Chondrocyte (in vitro differentiated cells): ENCODE measurements at regions not wholly inside any gene's neighbourhood (a gene's known extent, or its start where the extent isn't known, plus 50 kb on each side); places are given as distances from the start of the nearest gene placed in this dataset.

Experiments
- DNase-seq: peaks from one replicate; pipeline ENCODE4 v3.0.0; 2021; ENCODE audit warnings: mixed read lengths, low spot score
- H3K27ac Mint-ChIP-seq: one replicate; pipeline ENCODE4 v1.8.0; 2021; ENCODE audit warnings: mild to moderate bottlenecking, moderate library complexity, mixed read lengths; ENCODE audit not compliant: unreplicated experiment
- H3K27me3 Mint-ChIP-seq: 2 replicates; pipeline ENCODE4 v1.8.0; 2021; ENCODE audit warnings: low read depth, mixed read lengths
- H3K36me3 Mint-ChIP-seq: 2 replicates; pipeline ENCODE4 v1.8.0; 2021; ENCODE audit warnings: low read depth, mixed read lengths
- H3K4me1 Mint-ChIP-seq: 2 replicates; pipeline ENCODE4 v1.8.0; 2021; ENCODE audit warnings: low read depth, mild to moderate bottlenecking, mixed read lengths
- H3K4me3 Mint-ChIP-seq: one replicate; pipeline ENCODE4 v1.8.0; 2021; ENCODE audit warnings: mild to moderate bottlenecking, moderate library complexity, mixed read lengths; ENCODE audit not compliant: unreplicated experiment
- H3K9me3 Mint-ChIP-seq: 2 replicates; pipeline ENCODE4 v1.8.0; 2021; ENCODE audit warnings: low read depth, mixed read lengths
- TF ChIP-seq, protein P1 (sequence below): fragments of 200-600 bp; sonication (generic); IDR thresholded peaks from 2 replicates; pipeline ENCODE4 v1.5.0; 2021; ENCODE audit warnings: antibody characterized with exemption, mild to moderate bottlenecking, moderate library complexity

DNA sequence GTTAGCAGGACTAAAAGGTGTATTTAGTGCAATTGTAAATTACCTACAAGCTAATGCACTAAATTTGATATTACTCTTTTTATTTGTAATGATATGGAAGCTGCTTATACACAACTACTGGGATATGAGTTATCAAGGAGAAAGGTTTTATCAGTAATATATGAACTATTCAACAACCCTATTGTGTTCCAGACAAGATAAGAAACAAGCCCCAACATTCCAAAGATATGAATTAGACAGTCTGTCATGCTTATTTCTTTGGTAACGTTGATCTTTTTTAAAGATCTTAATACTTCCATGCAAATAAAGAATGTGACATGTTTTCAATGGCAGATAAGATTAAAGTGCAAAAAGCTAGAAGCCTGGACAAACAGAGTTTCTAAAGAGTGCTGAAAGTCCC lies 314.0 kb upstream of the THBS1 start:
- Mint-ChIP-seq H3K9me3 (no peaks in the 10 kb centered on the region), H3K27me3 (no peaks in the 10 kb centered on the region), H3K4me3 (no peak overlapping the region), H3K36me3 (no peaks in the 10 kb centered on the region), H3K4me1 (peaks cover 33% of the 10 kb centered on the region), H3K27ac (no peak overlapping the region)
- TF ChIP-seq, protein P1, sequence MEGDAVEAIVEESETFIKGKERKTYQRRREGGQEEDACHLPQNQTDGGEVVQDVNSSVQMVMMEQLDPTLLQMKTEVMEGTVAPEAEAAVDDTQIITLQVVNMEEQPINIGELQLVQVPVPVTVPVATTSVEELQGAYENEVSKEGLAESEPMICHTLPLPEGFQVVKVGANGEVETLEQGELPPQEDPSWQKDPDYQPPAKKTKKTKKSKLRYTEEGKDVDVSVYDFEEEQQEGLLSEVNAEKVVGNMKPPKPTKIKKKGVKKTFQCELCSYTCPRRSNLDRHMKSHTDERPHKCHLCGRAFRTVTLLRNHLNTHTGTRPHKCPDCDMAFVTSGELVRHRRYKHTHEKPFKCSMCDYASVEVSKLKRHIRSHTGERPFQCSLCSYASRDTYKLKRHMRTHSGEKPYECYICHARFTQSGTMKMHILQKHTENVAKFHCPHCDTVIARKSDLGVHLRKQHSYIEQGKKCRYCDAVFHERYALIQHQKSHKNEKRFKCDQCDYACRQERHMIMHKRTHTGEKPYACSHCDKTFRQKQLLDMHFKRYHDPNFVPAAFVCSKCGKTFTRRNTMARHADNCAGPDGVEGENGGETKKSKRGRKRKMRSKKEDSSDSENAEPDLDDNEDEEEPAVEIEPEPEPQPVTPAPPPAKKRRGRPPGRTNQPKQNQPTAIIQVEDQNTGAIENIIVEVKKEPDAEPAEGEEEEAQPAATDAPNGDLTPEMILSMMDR = no peak
- no peak for DNase-seq

DNA sequence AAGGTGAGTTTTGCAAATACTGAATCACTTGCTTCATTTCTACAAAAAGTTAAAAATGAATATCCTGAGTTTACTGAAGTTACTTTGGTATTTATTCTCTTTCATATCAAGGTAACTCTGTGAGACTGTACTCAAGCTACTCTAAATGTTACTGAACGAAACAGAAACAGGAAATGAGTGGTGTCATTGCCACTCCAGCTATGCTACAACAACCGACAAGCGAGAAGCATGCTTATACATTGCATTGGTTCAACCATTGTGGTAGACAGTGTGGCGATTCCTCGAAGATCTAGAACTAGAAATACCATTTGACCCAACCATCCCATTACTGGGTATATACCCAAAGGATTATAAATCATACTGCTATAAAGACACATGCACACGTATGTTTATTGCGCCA lies 313.2 kb upstream of the THBS1 start:
- Mint-ChIP-seq H3K36me3 (no peaks in the 10 kb centered on the region), H3K9me3 (no peaks in the 10 kb centered on the region), H3K27ac (no peak overlapping the region), H3K4me3 (no peak overlapping the region), H3K4me1 (peaks cover 37% of the 10 kb centered on the region), H3K27me3 (no peaks in the 10 kb centered on the region)
- DNase-seq = no peak
- TF ChIP-seq, protein P1 = no peak

DNA sequence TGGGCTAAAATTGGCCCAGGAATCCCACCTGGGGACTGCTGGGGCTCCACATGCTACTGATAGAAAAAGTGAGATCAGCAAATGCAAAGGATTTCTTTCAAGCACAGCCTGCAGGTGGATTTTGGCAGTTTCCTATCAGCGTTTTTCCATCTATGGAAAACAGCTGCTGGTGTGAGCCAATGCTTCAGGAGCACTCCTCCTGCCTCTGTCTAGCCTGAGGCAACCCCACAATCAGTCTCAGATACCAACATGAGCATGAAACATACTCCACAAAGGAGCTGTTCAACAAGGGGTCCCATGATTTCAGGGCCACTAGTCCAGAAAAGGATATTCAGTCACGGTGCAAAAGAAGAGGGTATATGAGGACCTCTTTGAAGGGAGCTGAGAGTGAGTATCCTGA lies 311.5 kb upstream of the THBS1 start:
- DNase-seq = no peak
- Mint-ChIP-seq H3K27me3 (no peaks in the 10 kb centered on the region), H3K36me3 (no peaks in the 10 kb centered on the region), H3K9me3 (no peaks in the 10 kb centered on the region), H3K27ac (no peak overlapping the region), H3K4me3 (no peak overlapping the region), H3K4me1 (peaks cover 47% of the 10 kb centered on the region)
- TF ChIP-seq, protein P1 = no peak

DNA sequence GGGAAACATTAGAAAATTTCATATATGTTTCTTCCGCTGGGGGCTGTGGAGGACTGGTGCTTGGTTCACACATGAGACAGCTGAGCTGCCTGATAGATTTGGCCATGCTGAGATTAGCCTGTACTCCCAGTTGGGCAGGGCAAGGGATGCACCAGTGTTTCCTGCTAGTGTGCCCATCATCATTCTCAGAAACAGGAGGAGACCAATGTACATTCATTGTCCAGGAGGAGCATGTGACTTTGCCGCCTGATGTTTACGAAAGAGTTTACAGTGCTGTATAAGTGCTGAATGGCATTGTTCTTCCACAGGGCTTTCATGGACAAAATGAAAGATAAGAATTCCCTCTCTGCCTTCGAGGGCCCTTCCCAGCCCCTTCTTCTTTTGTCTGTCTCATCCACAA lies 311.1 kb upstream of the THBS1 start:
- Mint-ChIP-seq H3K9me3 (no peaks in the 10 kb centered on the region), H3K36me3 (no peaks in the 10 kb centered on the region), H3K27ac (peak overlapping the region; percentile 3), H3K4me1 (peaks cover 47% of the 10 kb centered on the region), H3K4me3 (no peak overlapping the region), H3K27me3 (no peaks in the 10 kb centered on the region)
- no peak for DNase-seq
- TF ChIP-seq, protein P1 = no peak

DNA sequence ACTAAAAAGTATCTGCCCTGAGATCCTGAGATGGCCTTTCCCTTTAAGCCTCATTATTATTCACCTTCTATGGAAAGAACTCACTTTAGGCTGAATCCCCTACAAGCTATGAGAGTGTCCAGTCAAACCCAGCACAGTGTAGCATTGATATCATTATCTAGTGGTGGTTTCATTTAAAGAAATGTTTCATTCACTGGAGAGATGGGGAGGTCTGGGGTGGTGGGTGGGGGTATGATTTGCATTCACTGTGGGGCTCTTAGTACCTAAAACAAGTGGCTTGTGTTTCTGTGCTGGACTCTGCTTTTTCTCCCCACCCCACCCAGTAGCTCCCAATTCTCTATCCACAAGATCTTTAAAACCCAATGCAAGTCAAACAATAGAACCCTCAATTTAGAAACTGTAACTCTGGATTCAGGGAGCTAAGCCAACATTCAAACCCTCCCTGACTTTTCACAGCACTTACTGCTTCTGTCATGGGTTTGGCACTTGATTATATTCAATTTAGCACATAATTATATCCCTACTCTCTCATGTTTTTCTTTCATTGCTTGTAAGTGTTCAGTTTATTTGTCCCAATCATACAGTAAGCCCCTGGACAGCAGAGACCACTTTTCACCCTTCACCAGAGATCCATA lies 310.5 kb upstream of the THBS1 start:
- Mint-ChIP-seq H3K4me1 (peaks cover 47% of the 10 kb centered on the region), H3K9me3 (no peaks in the 10 kb centered on the region), H3K4me3 (no peak overlapping the region), H3K27ac (peak overlapping the region; percentile 79), H3K36me3 (no peaks in the 10 kb centered on the region), H3K27me3 (no peaks in the 10 kb centered on the region)
- DNase-seq = no peak
- TF ChIP-seq, protein P1 = no peak
